AG04449 (cell line): ENCODE measurements at regions not wholly inside any gene's neighbourhood (a gene's known extent, or its start where the extent isn't known, plus 50 kb on each side); places are given as distances from the start of the nearest gene placed in this dataset.

Source experiments
- CTCF ChIA-PET: fragments of 350-600 bp; formaldehyde crosslinking; extraction: SDS; loops from one replicate; lab custom pipeline; 2021; ENCODE audit warnings: antibody characterized with exemption; lab: Yijun Ruan, JAX
- POLR2A ChIA-PET: fragments of 400-600, 350-600 bp; formaldehyde crosslinking; extraction: SDS; loops from one replicate; lab custom pipeline; 2020; ENCODE audit warnings: antibody characterized with exemption, inconsistent platforms; lab: Yijun Ruan, JAX
- DNase-seq: peaks from one replicate; pipeline ENCODE4 v3.0.0-alpha.2; 2010; ENCODE audit warnings: low read depth, low spot score
- H3K4me3 ChIP-seq: 2 replicates; pipeline ENCODE4 v1.5.1; 2011; ENCODE audit warnings: low read depth, mild to moderate bottlenecking, control low read depth, low read length
- TF ChIP-seq, protein P1 (sequence below): IDR thresholded peaks from one replicate; pipeline ENCODE4 v1.5.1; 2011; ENCODE audit warnings: mild to moderate bottlenecking, moderate library complexity, low read length, control low read depth, inconsistent platforms; ENCODE audit not compliant: insufficient read depth; ENCODE audit errors: missing control alignments

DNA sequence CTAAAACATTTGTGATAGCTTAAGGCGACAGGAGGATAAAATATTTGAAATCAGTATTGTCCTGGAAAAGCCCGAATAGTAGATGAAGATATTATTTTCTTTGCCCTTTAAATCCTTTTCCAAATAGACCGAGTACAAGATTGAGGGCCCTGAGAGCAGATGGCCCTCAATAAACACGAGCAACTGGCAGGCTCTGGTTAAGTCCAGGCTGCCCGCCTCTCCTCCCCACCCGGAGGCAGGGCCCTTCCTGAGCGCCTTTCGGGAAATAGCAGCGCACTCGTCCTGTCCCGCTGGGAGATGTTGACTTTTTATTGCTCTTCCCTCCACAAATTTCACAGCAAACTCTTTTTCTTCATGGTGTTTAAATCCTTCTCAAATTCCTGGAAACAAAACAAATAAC is 50.8 kb upstream of the MAX start:
- DNase-seq, result no peak
- POLR2A ChIA-PET, result no interaction called here
- TF ChIP-seq, protein P1, sequence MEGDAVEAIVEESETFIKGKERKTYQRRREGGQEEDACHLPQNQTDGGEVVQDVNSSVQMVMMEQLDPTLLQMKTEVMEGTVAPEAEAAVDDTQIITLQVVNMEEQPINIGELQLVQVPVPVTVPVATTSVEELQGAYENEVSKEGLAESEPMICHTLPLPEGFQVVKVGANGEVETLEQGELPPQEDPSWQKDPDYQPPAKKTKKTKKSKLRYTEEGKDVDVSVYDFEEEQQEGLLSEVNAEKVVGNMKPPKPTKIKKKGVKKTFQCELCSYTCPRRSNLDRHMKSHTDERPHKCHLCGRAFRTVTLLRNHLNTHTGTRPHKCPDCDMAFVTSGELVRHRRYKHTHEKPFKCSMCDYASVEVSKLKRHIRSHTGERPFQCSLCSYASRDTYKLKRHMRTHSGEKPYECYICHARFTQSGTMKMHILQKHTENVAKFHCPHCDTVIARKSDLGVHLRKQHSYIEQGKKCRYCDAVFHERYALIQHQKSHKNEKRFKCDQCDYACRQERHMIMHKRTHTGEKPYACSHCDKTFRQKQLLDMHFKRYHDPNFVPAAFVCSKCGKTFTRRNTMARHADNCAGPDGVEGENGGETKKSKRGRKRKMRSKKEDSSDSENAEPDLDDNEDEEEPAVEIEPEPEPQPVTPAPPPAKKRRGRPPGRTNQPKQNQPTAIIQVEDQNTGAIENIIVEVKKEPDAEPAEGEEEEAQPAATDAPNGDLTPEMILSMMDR, result no peak
- CTCF ChIA-PET, result no interaction called here
- H3K4me3 ChIP-seq, result no peak overlapping the region

DNA sequence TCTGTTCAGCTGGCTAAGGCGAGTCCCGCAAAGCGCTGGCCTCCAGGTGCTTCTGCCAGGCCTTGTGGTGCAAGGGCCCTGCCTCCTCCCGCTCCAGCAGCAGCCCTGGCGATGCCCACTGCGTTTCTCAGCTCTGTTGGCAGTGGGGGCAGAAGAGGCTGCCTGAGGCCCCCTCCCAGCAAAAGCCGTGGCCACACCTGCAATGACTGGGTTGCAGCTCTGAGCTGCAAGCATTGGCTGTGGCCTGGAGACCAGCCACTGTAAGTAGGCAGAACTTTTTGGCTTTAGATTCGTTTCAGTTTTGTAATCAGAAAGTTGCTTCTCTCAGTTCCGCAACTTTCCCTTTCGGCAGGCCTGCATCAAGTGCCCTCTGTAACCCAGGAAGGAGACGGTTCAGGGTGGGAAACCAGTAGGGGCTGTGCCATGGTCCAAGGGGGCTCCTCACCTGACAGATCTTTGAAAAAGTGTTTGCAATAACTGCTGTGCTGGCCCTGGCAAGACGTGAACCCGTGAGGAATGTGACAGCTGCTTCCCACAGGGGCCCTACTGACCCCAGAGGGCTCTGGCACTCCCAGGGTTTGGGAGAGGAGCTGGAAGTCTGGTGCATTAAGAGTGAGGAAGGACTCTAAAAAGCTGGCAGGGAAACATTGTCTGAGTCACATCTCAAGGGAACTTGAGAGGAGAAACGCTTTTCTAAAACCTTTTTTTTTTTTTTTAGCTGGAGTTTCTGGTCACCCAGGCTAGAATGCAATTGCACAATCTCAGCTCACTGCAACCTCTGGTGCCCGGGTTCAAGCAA is 54.5 kb upstream of the MAX start:
- TF ChIP-seq, protein P1, result no peak
- no peak overlapping the region for H3K4me3 ChIP-seq
- POLR2A ChIA-PET, result interaction anchor here (1.1 kb wide), 1 partner anchor 170 kb away, joined by 3 read pairs; the partner anchor contains the start of gene FNTB
- CTCF ChIA-PET, result interaction anchor here (1.1 to 16.0 kb wide), 6 partner anchors 8 to 670 kb away, joined by 3 to 201 read pairs (median 4); no protein-coding TSS in a partner anchor
- no peak for DNase-seq

DNA sequence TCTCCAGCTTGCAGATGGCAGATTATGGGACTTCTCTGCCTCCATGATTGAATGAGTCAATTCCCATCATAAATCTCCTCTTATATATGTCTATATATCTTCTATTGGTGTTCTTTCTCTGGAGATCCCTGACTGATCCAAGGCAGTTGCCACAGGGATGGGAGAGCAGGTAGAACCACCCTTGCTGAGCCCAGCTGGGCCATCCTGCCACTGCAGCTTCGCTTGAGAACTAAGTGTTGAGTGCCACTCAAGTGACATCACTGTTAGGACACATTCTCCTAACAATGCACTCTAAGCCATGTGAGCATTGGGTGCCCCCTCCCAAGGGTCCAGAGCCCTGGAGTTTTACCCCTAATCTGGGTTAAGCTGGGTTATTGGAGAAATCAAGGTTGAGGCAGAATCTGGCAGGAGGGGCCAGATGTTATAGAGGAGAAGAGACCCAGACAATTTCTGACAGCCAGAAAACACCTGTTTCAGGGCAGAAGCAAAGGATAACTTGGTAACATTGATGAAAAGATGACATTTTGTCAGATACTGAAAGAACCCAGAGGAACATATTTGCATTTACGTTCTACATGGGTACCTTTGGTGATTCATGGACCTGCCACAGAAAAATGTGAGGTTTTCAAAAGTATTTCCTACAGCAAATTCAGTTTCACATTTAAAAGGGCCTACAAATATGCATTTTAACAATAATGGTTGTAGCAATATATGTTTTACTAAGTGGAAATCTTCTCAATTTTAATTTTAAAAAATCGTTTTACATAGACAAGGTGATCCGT is 57.2 kb upstream of the MAX start:
- CTCF ChIA-PET, result interaction anchor here (0.6 to 16.0 kb wide), 4 partner anchors 8 to 802 kb away, joined by 3 to 201 read pairs (median 3); no protein-coding TSS in a partner anchor
- TF ChIP-seq, protein P1, result no peak
- DNase-seq, result no peak
- no peak overlapping the region for H3K4me3 ChIP-seq
- POLR2A ChIA-PET, result no interaction called here

DNA sequence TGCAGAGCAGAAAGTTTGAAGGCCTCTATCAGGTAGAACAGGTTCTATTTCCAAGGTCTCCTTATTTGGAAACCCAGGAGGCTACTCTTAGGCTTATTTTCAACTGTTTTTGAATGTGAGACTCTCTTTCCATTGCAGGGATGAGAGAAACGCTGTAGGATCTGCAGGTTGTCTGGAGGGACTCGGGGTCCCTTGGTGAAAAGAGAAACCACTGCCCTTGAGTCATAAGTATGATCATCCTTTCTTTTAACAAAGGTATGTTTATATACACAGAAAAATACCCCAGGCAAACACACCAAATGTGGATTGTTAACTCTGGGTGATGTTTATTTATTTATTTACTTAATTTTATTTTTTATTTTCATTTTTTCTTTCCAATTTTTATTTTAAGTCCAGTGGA is 57.8 kb upstream of the MAX start:
- TF ChIP-seq, protein P1, result no peak
- POLR2A ChIA-PET, result no interaction called here
- DNase-seq, result no peak
- CTCF ChIA-PET, result interaction anchor here (0.9 to 16.0 kb wide), 3 partner anchors 10 to 667 kb away, joined by 3 to 201 read pairs (median 3); no protein-coding TSS in a partner anchor
- no peak overlapping the region for H3K4me3 ChIP-seq

DNA sequence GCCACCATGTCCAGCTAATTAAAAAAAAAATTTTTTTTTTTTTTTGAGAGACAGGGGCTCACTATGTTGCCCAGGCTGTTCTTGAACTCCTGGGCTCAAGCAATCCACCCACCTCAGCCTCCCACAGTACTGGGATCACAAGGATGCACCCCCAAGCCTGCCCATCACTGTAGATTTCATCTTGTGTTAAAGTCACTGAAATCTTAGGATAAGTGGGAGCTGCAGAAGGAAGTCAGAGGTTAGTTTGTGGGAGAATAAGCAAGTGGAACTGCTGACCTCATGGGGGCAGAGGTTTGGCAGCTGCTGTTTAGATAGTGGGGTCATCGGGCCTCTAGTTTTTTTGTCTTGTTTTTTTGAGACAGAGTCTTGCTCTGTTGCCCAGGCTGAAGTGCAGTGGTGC is 59.7 kb upstream of the MAX start:
- CTCF ChIA-PET, result interaction anchor here (0.7 to 16.0 kb wide), 9 partner anchors 8 to 1241 kb away, joined by 3 to 229 read pairs (median 6); partner anchors contain the start of gene FUT8

More for the DNA sequence above, 59.7 kb upstream of the MAX start:
- POLR2A ChIA-PET, result no interaction called here
- DNase-seq, result no peak
- TF ChIP-seq, protein P1, result no peak
- H3K4me3 ChIP-seq, result no peak overlapping the region
